MCF 10A (cell line): ENCODE measurements at regions not wholly inside any gene's neighbourhood (a gene's known extent, or its start where the extent isn't known, plus 50 kb on each side); places are given as distances from the start of the nearest gene placed in this dataset.
"Not testable (repeated sequence)": the region's sequence is repeated elsewhere in the genome, so short reads cannot be mapped to it uniquely, and the experiment has no call there.

ENCODE experiments used
- BruUV-seq: library from RNA; stranded (reverse); fragments of 400-500 nt; replicated peaks from 2 replicates; lab custom pipeline; 2021; lab: Mats Ljungman, UMichigan
- CTCF ChIA-PET: fragments of 300-600 bp; sonication (Branson Sonifier 250); formaldehyde crosslinking; extraction: SDS; loops from one replicate; lab custom pipeline; 2021; ENCODE audit warnings: antibody characterized with exemption, inconsistent platforms; lab: Yijun Ruan, JAX
- POLR2A ChIA-PET: fragments of 300-600, 350-650 bp; sonication (Branson Sonifier 250); formaldehyde crosslinking; extraction: SDS; loops from one replicate; lab custom pipeline; 2020; ENCODE audit warnings: antibody characterized with exemption, inconsistent platforms; lab: Yijun Ruan, JAX
- DNase-seq: peaks from one replicate; pipeline ENCODE4 v3.0.0-alpha.2; 2018; ENCODE audit not compliant: unreplicated experiment
- H3K27ac Mint-ChIP-seq: one replicate; pipeline ENCODE4 v1.8.0; 2022; ENCODE audit warnings: mild to moderate bottlenecking, low read depth, mixed read lengths; ENCODE audit not compliant: unreplicated experiment
- H3K27me3 Mint-ChIP-seq: one replicate; pipeline ENCODE4 v1.8.0; 2022; ENCODE audit warnings: mixed read lengths; ENCODE audit not compliant: insufficient read depth, unreplicated experiment
- H3K36me3 Mint-ChIP-seq: one replicate; pipeline ENCODE4 v1.8.0; 2022; ENCODE audit warnings: mild to moderate bottlenecking, moderate library complexity, mixed read lengths; ENCODE audit not compliant: insufficient read depth, unreplicated experiment
- H3K4me1 Mint-ChIP-seq: one replicate; pipeline ENCODE4 v1.8.0; 2022; ENCODE audit warnings: mixed read lengths; ENCODE audit not compliant: insufficient read depth, unreplicated experiment
- H3K4me3 Mint-ChIP-seq: one replicate; pipeline ENCODE4 v1.8.0; 2022; ENCODE audit warnings: mild to moderate bottlenecking, moderate library complexity, mixed read lengths; ENCODE audit not compliant: unreplicated experiment
- H3K9me3 Mint-ChIP-seq: one replicate; pipeline ENCODE4 v1.8.0; 2022; ENCODE audit warnings: mixed read lengths; ENCODE audit not compliant: unreplicated experiment
- CTCF ChIP-seq: fragments of 200-600 bp; IDR thresholded peaks from one replicate; pipeline ENCODE4 v1.8.0; 2022; ENCODE audit warnings: antibody characterized with exemption, mild to moderate bottlenecking; ENCODE audit not compliant: unreplicated experiment
- intact Hi-C: fragments of 100-400 bp; cut with micrococcal nuclease; formaldehyde crosslinking; loops from 2 replicates; pipeline ENCODE4 v1.14.1; 2022

GRCh38 chr6:91075244-91075976 lies 488.5 kb upstream of the MAP3K7 start:
- Mint-ChIP-seq H3K27ac (no peak overlapping the region), H3K4me3 (no peak overlapping the region), H3K4me1 (no peaks in the 10 kb centered on the region), H3K36me3 (no peaks in the 10 kb centered on the region), H3K27me3 (no peaks in the 10 kb centered on the region), H3K9me3 (no peaks in the 10 kb centered on the region)
- ChIA-PET CTCF (interaction anchor here (1.2 to 2.6 kb wide), 2 partner anchors 42 to 135 kb away, joined by 3 to 7 read pairs; no protein-coding TSS in a partner anchor), POLR2A (no interaction called here)
- no peak for TF ChIP-seq CTCF
- intact Hi-C loops, result no loop called here
- no peak for DNase-seq
- BruUV-seq, result no TSS peak

GRCh38 chr6:91063362-91063761 lies 476.5 kb upstream of the MAP3K7 start:
- Mint-ChIP-seq H3K27me3 (no peaks in the 10 kb centered on the region), H3K9me3 (peaks cover 16% of the 10 kb centered on the region), H3K4me1 (no peaks in the 10 kb centered on the region), H3K27ac (no peak overlapping the region), H3K36me3 (no peaks in the 10 kb centered on the region), H3K4me3 (no peak overlapping the region)
- DNase-seq, result no peak
- intact Hi-C loops, result no loop called here
- ChIA-PET CTCF (interaction anchor here (1.8 kb wide), 1 partner anchor 19 kb away, joined by 9 read pairs; no protein-coding TSS in a partner anchor), POLR2A (interaction anchor here (0.6 kb wide), 1 partner anchor 30 kb away, joined by 3 read pairs; no protein-coding TSS in a partner anchor)
- TF ChIP-seq CTCF, result no peak
- BruUV-seq, result no TSS peak

GRCh38 chr6:91057689-91058088 lies 470.8 kb upstream of the MAP3K7 start:
- DNase-seq, result no peak
- Mint-ChIP-seq H3K27ac (no peak overlapping the region), H3K27me3 (no peaks in the 10 kb centered on the region), H3K4me1 (no peaks in the 10 kb centered on the region), H3K9me3 (peaks cover 16% of the 10 kb centered on the region), H3K36me3 (no peaks in the 10 kb centered on the region), H3K4me3 (no peak overlapping the region)
- intact Hi-C loops, result no loop called here
- no TSS peak for BruUV-seq
- POLR2A ChIA-PET, result no interaction called here
- TF ChIP-seq CTCF, result no peak
- CTCF ChIA-PET, result no interaction called here

GRCh38 chr6:91055959-91056358 lies 469.1 kb upstream of the MAP3K7 start:
- peaks cover 16% of the 10 kb centered on the region for H3K9me3 Mint-ChIP-seq
- CTCF ChIA-PET, result no interaction called here
- DNase-seq, result no peak
- no peaks in the 10 kb centered on the region for H3K27me3 Mint-ChIP-seq
- H3K4me1 Mint-ChIP-seq, result no peaks in the 10 kb centered on the region
- BruUV-seq, result no TSS peak
- POLR2A ChIA-PET, result interaction anchor here (0.6 kb wide), 1 partner anchor 54 kb away, joined by 3 read pairs; no protein-coding TSS in a partner anchor
- H3K4me3 Mint-ChIP-seq, result no peak overlapping the region
- intact Hi-C loops, result no loop called here
- H3K36me3 Mint-ChIP-seq, result no peaks in the 10 kb centered on the region
- TF ChIP-seq CTCF, result no peak
- no peak overlapping the region for H3K27ac Mint-ChIP-seq

- intact Hi-C loops, H3K27me3 Mint-ChIP-seq, POLR2A ChIA-PET, DNase-seq, H3K27ac Mint-ChIP-seq, H3K36me3 Mint-ChIP-seq, H3K4me3 Mint-ChIP-seq, BruUV-seq, H3K4me1 Mint-ChIP-seq: not testable (repeated sequence)
- CTCF ChIA-PET, result interaction anchor here (0.5 to 0.6 kb wide), 2 partner anchors 25 to 350 kb away, joined by 3 read pairs; no protein-coding TSS in a partner anchor
- H3K9me3 Mint-ChIP-seq, result peaks cover 16% of the 10 kb centered on the region
Observed at GRCh38 chr6:91052473-91053450, 465.9 kb upstream of the MAP3K7 start.
